ENCODE measurements at regions not wholly inside any gene's neighbourhood (a gene's known extent, or its start where the extent isn't known, plus 50 kb on each side); places are given as distances from the start of the nearest gene placed in this dataset.

DNA sequence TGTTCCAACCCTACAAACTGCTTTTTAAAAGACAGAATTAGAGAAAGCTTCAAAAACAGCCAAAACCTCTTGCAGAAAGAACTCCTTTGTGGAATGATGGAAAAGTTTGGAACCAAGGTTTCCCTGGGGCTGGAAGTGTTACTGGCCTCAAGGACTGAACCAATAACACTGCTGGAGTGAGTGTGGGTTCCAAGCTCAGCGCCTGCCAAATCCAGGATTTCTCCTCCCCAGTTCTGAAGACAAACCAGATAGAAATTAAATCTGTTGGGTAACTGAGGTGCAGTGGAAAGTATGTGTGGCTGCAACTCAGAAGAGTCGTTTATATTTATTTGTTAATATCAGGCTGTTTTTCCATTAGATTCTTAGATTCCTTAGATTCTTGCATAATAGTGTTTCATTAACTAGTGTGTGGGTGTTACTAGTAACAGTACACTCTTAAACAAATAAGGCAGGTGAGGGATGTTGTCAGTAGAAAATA is 66.5 kb upstream of the FNDC3B start:
- no peak for DNase-seq
- H3K36me3 ChIP-seq: no peaks in the 10 kb centered on the region
- no peaks in the 10 kb centered on the region for H3K27me3 ChIP-seq
- TF ChIP-seq, protein P1, sequence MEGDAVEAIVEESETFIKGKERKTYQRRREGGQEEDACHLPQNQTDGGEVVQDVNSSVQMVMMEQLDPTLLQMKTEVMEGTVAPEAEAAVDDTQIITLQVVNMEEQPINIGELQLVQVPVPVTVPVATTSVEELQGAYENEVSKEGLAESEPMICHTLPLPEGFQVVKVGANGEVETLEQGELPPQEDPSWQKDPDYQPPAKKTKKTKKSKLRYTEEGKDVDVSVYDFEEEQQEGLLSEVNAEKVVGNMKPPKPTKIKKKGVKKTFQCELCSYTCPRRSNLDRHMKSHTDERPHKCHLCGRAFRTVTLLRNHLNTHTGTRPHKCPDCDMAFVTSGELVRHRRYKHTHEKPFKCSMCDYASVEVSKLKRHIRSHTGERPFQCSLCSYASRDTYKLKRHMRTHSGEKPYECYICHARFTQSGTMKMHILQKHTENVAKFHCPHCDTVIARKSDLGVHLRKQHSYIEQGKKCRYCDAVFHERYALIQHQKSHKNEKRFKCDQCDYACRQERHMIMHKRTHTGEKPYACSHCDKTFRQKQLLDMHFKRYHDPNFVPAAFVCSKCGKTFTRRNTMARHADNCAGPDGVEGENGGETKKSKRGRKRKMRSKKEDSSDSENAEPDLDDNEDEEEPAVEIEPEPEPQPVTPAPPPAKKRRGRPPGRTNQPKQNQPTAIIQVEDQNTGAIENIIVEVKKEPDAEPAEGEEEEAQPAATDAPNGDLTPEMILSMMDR (IDR thresholded peaks at IDR 0.05): no peak
- H3K9me3 ChIP-seq: no peaks in the 10 kb centered on the region
- no peak overlapping the region for H3K4me3 ChIP-seq
- H3K27ac ChIP-seq: no peak overlapping the region
- no peak overlapping the region for H3K9ac ChIP-seq (ENCODE audit: low read depth in 2 of 2, low read length in 2 of 2)
- no peaks in the 10 kb centered on the region for H3K4me1 ChIP-seq
- intact Hi-C loops (cut with DNase I): no loop called here

DNA sequence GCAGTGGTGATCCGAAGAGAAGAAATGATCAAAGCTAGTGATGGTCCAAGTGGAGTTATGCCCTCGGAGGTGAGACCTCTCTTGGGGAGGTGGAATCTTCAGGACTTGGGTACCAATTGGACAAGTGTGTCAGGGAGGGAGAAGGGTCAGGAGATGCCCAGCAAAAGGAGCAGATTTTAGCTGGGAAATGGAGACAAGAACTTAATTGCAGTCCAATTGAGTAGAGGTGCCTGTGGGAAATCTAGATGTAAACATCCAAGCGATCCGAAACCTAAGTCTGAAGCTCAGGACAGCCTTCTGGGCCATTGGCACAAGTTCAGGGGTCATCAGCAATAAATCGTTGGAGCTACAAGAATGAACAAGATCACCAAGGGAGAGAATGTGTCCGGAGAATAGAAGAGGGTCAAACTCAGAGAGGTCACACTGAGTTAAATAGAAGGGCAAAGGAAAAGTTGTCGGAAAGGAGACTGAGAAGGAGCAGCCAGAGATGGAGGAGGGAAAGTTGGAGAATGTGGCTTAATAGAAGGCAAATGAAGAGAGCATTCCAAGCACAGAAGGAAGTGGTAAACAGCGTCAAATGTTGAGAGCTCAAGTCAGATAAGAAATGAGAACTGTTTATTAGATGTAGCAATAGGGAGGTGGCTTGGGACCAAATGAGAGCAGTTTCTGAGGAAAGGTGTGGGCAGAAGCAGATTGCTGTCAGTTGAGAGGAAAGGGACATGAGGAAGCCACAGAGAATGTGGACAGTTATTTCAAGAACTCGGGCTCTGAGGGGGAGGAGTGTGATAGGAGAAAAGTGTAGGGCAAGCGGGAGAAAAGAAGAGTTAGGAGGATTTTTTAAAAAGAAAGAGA is 64.2 kb upstream of the FNDC3B start:
- H3K9me3 ChIP-seq: no peaks in the 10 kb centered on the region
- no peak overlapping the region for H3K4me3 ChIP-seq
- TF ChIP-seq, protein P1 (IDR thresholded peaks at IDR 0.05): no peak
- intact Hi-C loops (cut with DNase I): no loop called here
- H3K27ac ChIP-seq: no peak overlapping the region
- no peaks in the 10 kb centered on the region for H3K4me1 ChIP-seq
- no peak for DNase-seq
- no peaks in the 10 kb centered on the region for H3K27me3 ChIP-seq
- no peak overlapping the region for H3K9ac ChIP-seq (ENCODE audit: low read depth in 2 of 2, low read length in 2 of 2)
- no peaks in the 10 kb centered on the region for H3K36me3 ChIP-seq

DNA sequence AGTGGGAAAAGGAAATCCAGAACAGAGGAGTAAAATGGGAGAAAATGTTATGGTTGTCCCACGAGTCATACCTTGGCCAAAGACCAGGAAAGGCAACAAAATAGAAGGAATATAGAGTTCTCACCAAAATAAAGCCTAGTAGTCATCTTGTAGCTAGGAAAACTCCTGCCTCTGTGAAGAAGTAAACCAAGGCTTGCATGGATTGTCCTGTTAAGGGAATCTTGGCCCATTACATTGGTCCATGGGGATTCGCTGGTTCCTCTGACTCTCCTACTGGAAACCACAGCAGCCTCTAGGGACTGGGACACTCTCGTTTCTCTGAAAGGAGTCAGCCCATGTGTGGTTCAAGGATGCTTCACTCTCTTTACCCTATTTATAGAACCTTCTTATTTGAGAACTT is 62.9 kb upstream of the FNDC3B start:
- no peaks in the 10 kb centered on the region for H3K36me3 ChIP-seq
- H3K9me3 ChIP-seq: no peaks in the 10 kb centered on the region
- H3K27ac ChIP-seq: no peak overlapping the region
- no peak overlapping the region for H3K4me3 ChIP-seq
- intact Hi-C loops (cut with DNase I): no loop called here
- no peak overlapping the region for H3K9ac ChIP-seq (ENCODE audit: low read depth in 2 of 2, low read length in 2 of 2)
- no peaks in the 10 kb centered on the region for H3K27me3 ChIP-seq
- H3K4me1 ChIP-seq: no peaks in the 10 kb centered on the region
- TF ChIP-seq, protein P1 (IDR thresholded peaks at IDR 0.05): no peak
- no peak for DNase-seq

DNA sequence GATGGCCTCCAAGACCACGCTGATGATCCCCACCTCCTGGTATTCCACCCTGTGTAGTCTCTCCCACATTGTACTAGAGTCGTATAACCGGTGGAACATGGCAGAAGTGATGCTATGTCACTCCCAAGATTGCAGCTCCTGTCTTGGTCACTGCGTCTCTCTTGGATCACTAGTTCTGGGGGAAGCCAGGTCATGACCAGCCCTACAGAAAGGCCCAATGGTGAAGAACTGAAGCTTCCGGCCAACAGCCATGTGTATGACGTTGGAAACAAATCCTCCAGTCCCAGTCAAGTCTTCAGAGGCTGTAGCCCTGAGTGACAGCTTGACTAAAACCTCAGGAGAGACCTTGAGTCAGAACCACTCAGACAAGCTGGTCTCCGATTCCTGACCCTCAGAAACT is 61.9 kb upstream of the FNDC3B start:
- Histone ChIP-seq H3K9ac (ENCODE audit: low read depth in 2 of 2, low read length in 2 of 2) (no peak overlapping the region), H3K4me3 (no peak overlapping the region), H3K27me3 (no peaks in the 10 kb centered on the region), H3K27ac (no peak overlapping the region), H3K36me3 (no peaks in the 10 kb centered on the region), H3K9me3 (no peaks in the 10 kb centered on the region), H3K4me1 (no peaks in the 10 kb centered on the region)
- DNase-seq: no peak
- intact Hi-C loops (cut with DNase I): no loop called here
- TF ChIP-seq, protein P1 (IDR thresholded peaks at IDR 0.05): no peak

DNA sequence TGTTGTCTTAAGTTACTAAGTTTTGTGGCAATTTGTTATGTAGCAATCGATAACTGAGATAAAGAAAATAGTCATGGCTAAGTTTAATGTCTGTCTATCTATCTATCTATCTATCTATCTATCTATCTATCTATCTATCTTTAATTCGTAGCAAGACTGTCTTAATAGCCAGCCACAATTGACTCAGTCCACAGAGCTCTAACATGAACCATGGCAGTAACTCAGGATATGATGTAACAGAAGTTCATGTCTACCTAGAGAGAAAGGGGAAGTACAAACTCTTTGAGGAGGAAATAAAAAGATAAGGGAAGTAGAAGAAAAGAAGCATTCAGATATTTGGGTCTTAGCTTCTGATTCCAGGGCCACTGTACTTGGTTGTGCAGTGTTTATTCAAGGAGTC is 61.5 kb upstream of the FNDC3B start:
- no peaks in the 10 kb centered on the region for H3K4me1 ChIP-seq
- H3K9me3 ChIP-seq: no peaks in the 10 kb centered on the region
- no peaks in the 10 kb centered on the region for H3K27me3 ChIP-seq
- H3K4me3 ChIP-seq: no peak overlapping the region
- intact Hi-C loops (cut with DNase I): no loop called here
- H3K36me3 ChIP-seq: no peaks in the 10 kb centered on the region
- no peak overlapping the region for H3K9ac ChIP-seq (ENCODE audit: low read depth in 2 of 2, low read length in 2 of 2)
- H3K27ac ChIP-seq: no peak overlapping the region
- DNase-seq: no peak
- TF ChIP-seq, protein P1 (IDR thresholded peaks at IDR 0.05): no peak

All from colonic mucosa (tissue), 4 donors.